Liver (tissue), 8 donors: ENCODE measurements at regions not wholly inside any gene's neighbourhood (a gene's known extent, or its start where the extent isn't known, plus 50 kb on each side); places are given as distances from the start of the nearest gene placed in this dataset.

Source experiments
- DNase-seq: peaks from one replicate; pipeline ENCODE4 v3.0.0-alpha.2; 2017; ENCODE audit warnings: low spot score
- H3K27ac ChIP-seq, 2 donors: one replicate each; pipeline ENCODE4 v1.7.0; 2013; ENCODE audit warnings: inconsistent platforms in 2 of 2, low read length in 2 of 2, control low read depth in 1 of 2, low read depth in 1 of 2, mild to moderate bottlenecking in 1 of 2
- H3K27me3 ChIP-seq, 4 donors: one replicate each; pipeline versions ENCODE4 v1.6.1 to v1.7.0; 2013; ENCODE audit warnings: low read length in 3 of 4, inconsistent platforms in 1 of 4, mild to moderate bottlenecking in 1 of 4, moderate library complexity in 1 of 4; ENCODE audit not compliant: control insufficient read depth in 4 of 4, insufficient read depth in 4 of 4
- H3K36me3 ChIP-seq, 4 donors: one replicate each; pipeline versions ENCODE4 v1.6.1 to v1.7.0; 2013; ENCODE audit warnings: low read length in 3 of 4, mild to moderate bottlenecking in 3 of 4, low read depth in 1 of 4, moderate library complexity in 1 of 4; ENCODE audit not compliant: control insufficient read depth in 4 of 4, insufficient read depth in 3 of 4
- H3K4me1 ChIP-seq, 4 donors: one replicate each; pipeline versions ENCODE4 v1.6.1 to v1.7.0; 2013; ENCODE audit warnings: low read length in 3 of 4, mild to moderate bottlenecking in 3 of 4, moderate library complexity in 1 of 4; ENCODE audit not compliant: control insufficient read depth in 4 of 4, insufficient read depth in 4 of 4
- H3K4me3 ChIP-seq, 3 donors: one replicate each; pipeline versions ENCODE4 v1.6.1 to v1.7.0; 2013; ENCODE audit warnings: low read length in 3 of 3, control low read depth in 1 of 3, low read depth in 1 of 3, mild to moderate bottlenecking in 1 of 3
- H3K9ac ChIP-seq, 2 donors: one replicate each; pipeline ENCODE4 v1.7.0; 2013; ENCODE audit warnings: low read length in 2 of 2, mild to moderate bottlenecking in 2 of 2, moderate library complexity in 2 of 2, control low read depth in 1 of 2, low read depth in 1 of 2
- H3K9me3 ChIP-seq, 4 donors: one replicate each; pipeline versions ENCODE4 v1.6.1 to v1.7.0; 2013; ENCODE audit warnings: low read length in 3 of 4; ENCODE audit not compliant: control insufficient read depth in 4 of 4
- ATF3 ChIP-seq: IDR thresholded peaks from 2 replicates; pipeline ENCODE4 v1.6.1; 2016; ENCODE audit warnings: antibody characterized with exemption
- CTCF ChIP-seq: fragments of 150-350 bp; IDR thresholded peaks from 2 replicates; pipeline ENCODE4 v1.5.1; 2017; ENCODE audit warnings: improper control_type of control experiment, low read depth, low read length; ENCODE audit not compliant: missing input control
- EGR1 ChIP-seq, 2 donors: IDR thresholded peaks; 2 replicates each; pipeline ENCODE4 v1.6.1; 2016 to 2018; ENCODE audit warnings: antibody characterized with exemption in 2 of 2, low read depth in 2 of 2
- FOXA1 ChIP-seq: IDR thresholded peaks from 2 replicates; pipeline ENCODE4 v1.6.1; 2016; ENCODE audit warnings: antibody characterized with exemption
- GABPA ChIP-seq, 2 donors: IDR thresholded peaks in 1 of 2; conservative IDR thresholded peaks in 1 of 2; 2 replicates each; pipeline ENCODE4 v1.6.1; 2016; ENCODE audit warnings: antibody characterized with exemption in 2 of 2, mild to moderate bottlenecking in 1 of 2, moderate library complexity in 1 of 2
- HNF4A ChIP-seq, 2 donors: conservative IDR thresholded peaks; 2 replicates each; pipeline ENCODE4 v1.6.1; 2016; ENCODE audit warnings: antibody characterized with exemption in 2 of 2, mild to moderate bottlenecking in 2 of 2
- JUND ChIP-seq, 2 donors: IDR thresholded peaks; 2 replicates each; pipeline ENCODE4 v1.6.1; 2016; ENCODE audit warnings: antibody characterized with exemption in 2 of 2
- MAX ChIP-seq: IDR thresholded peaks from 2 replicates; pipeline ENCODE4 v1.6.1; 2016; ENCODE audit warnings: antibody characterized with exemption
- NR2F2 ChIP-seq: IDR thresholded peaks from 2 replicates; pipeline ENCODE4 v1.6.1; 2016; ENCODE audit warnings: antibody characterized with exemption
- RAD21 ChIP-seq, 2 donors: IDR thresholded peaks; 2 replicates each; pipeline ENCODE4 v1.6.1; 2016; ENCODE audit warnings: antibody characterized with exemption in 2 of 2, mild to moderate bottlenecking in 2 of 2
- REST ChIP-seq: IDR thresholded peaks from 2 replicates; pipeline ENCODE4 v1.6.1; 2016; ENCODE audit warnings: antibody characterized with exemption, mild to moderate bottlenecking
- RXRA ChIP-seq, 2 donors: IDR thresholded peaks; 2 replicates each; pipeline ENCODE4 v1.6.1; 2017 to 2018; ENCODE audit warnings: antibody characterized with exemption in 2 of 2, mild to moderate bottlenecking in 1 of 2
- SP1 ChIP-seq: IDR thresholded peaks from 2 replicates; pipeline ENCODE4 v1.6.1; 2018; ENCODE audit warnings: antibody characterized with exemption, mild to moderate bottlenecking
- TAF1 ChIP-seq: conservative IDR thresholded peaks from 2 replicates; pipeline ENCODE4 v1.6.1; 2016; ENCODE audit warnings: antibody characterized with exemption, mild to moderate bottlenecking
- YY1 ChIP-seq: IDR thresholded peaks from 2 replicates; pipeline ENCODE4 v1.6.1; 2016; ENCODE audit warnings: antibody characterized with exemption, mild to moderate bottlenecking
- ZBTB33 ChIP-seq: IDR thresholded peaks from 2 replicates; pipeline ENCODE4 v1.6.1; 2016; ENCODE audit warnings: antibody characterized with exemption
- WGBS: extraction: QIAGEN DNeasy Blood & Tissue Kit; methylation state at CpG from one replicate; pipeline ENCODE4 v1.1.7; 2013; 5-methylcytosine and 5-hydroxymethylcytosine counted together
- donor health status: healthy.
- donor health status: healthy.
- donor health status: healthy.
- donor health status: healthy.
- donor health status: healthy.

GRCh38 chr6:2460216-2460745 lies 214.9 kb upstream of the GMDS start:
- WGBS = 91% methylated on average over 9 of the region's 9 CpGs
- H3K27me3 ChIP-seq = no peaks in the 10 kb centered on the region
- no peak for DNase-seq

More at GRCh38 chr6:2460216-2460745, 214.9 kb upstream of the GMDS start:
- H3K4me3 ChIP-seq = no peak overlapping the region
- H3K9ac ChIP-seq = no peak overlapping the region
- H3K9me3 ChIP-seq = no peaks in the 10 kb centered on the region
- no peaks in the 10 kb centered on the region for H3K4me1 ChIP-seq
- no peaks in the 10 kb centered on the region for H3K36me3 ChIP-seq
- H3K27ac ChIP-seq = no peak overlapping the region
- no peak for TF ChIP-seq RAD21 (IDR thresholded peaks at IDR 0.05)
- no peak for TF ChIP-seq FOXA1
- no peak for TF ChIP-seq RXRA (IDR thresholded peaks at IDR 0.05)
- no peak for TF ChIP-seq TAF1
- TF ChIP-seq SP1 = no peak
- TF ChIP-seq YY1 = no peak
- TF ChIP-seq CTCF = no peak
- no peak for TF ChIP-seq EGR1 (IDR thresholded peaks at IDR 0.05; ENCODE audit: low read depth in 2 of 2)
- no peak for TF ChIP-seq REST
- no peak for TF ChIP-seq JUND (IDR thresholded peaks at IDR 0.05)
- no peak for TF ChIP-seq MAX
- TF ChIP-seq NR2F2 = no peak
- TF ChIP-seq GABPA (IDR thresholded peaks at IDR 0.05 in 1 of 2, conservative IDR thresholded peaks at IDR 0.05 in 1 of 2) = no peak
- TF ChIP-seq HNF4A (conservative IDR thresholded peaks at IDR 0.05) = no peak
- TF ChIP-seq ZBTB33 = no peak
- TF ChIP-seq ATF3 = no peak
